ENCODE measurements at regions not wholly inside any gene's neighbourhood (a gene's known extent, or its start where the extent isn't known, plus 50 kb on each side); places are given as distances from the start of the nearest gene placed in this dataset.

GRCh38 chr5:3401635-3402034 lies 194.0 kb upstream of the IRX1 start:
- no peak overlapping the region for H3K23ac ChIP-seq (ENCODE audit: insufficient read length)
- H4K8ac ChIP-seq (ENCODE audit: extremely low read depth, insufficient read depth, low read length): no peak overlapping the region
- no peak overlapping the region for H4K5ac ChIP-seq (ENCODE audit: insufficient read length, low read depth, low read length)
- H2AFZ ChIP-seq (ENCODE audit: low read length): no peak overlapping the region
- no peak overlapping the region for H3K9ac ChIP-seq (replicated peaks in 1 of 4; ENCODE audit: extremely low read depth in 1 of 4, low read depth in 3 of 4, low read length in 3 of 4)
- no peaks in the 10 kb centered on the region for H4K20me1 ChIP-seq (replicated peaks in 1 of 2; ENCODE audit: control insufficient read depth in 1 of 2, insufficient read depth in 2 of 2, low read length in 2 of 2)
- peaks cover 0 to 2% (median 0%) of the 10 kb centered on the region in 4 experiments; a peak in 2 of 7 replicates for H3K4me1 ChIP-seq (replicated peaks in 1 of 4; ENCODE audit: control insufficient read depth in 3 of 4, insufficient read depth in 4 of 4, low read length in 3 of 4)
- no peak overlapping the region for H3K14ac ChIP-seq (ENCODE audit: insufficient read length)
- H3K27ac ChIP-seq (ENCODE audit: low read depth, low read length): no peak overlapping the region
- no peak overlapping the region for H2BK15ac ChIP-seq (ENCODE audit: low read length)
- no peak for FAIRE-seq
- H3K4me2 ChIP-seq (ENCODE audit: insufficient read depth in 1 of 2, low read depth in 2 of 2, low read length in 2 of 2): no peak overlapping the region
- ChIA-PET CTCF (ENCODE audit: partially characterized antibody) (interaction anchor here (0.7 kb wide), 1 partner anchor 888 kb away, joined by 5 read pairs; no protein-coding TSS in a partner anchor), POLR2A (ENCODE audit: partially characterized antibody) (no interaction called here)
- no peak overlapping the region for H2AK5ac ChIP-seq (ENCODE audit: low read depth, low read length)
- no peak overlapping the region for H4K91ac ChIP-seq (replicated peaks; ENCODE audit: insufficient read length, low read length)
- H3K23me2 ChIP-seq (ENCODE audit: low read depth, low read length): no peaks in the 10 kb centered on the region
- H3K79me1 ChIP-seq (ENCODE audit: low read depth, low read length): no peaks in the 10 kb centered on the region
- H3K36me3 ChIP-seq (ENCODE audit: control insufficient read depth in 2 of 4, insufficient read depth in 4 of 4, low read length in 3 of 4): no peaks in the 10 kb centered on the region
- no peak overlapping the region for H2BK120ac ChIP-seq (replicated peaks; ENCODE audit: low read depth, low read length)
- no peaks in the 10 kb centered on the region for H3K27me3 ChIP-seq (replicated peaks in 1 of 4; ENCODE audit: control insufficient read depth in 3 of 4, extremely low read depth in 1 of 4, insufficient read depth in 3 of 4, low read length in 3 of 4)
- H3K9me3 ChIP-seq (ENCODE audit: insufficient read depth in 2 of 2, low read depth in 1 of 2, low read length in 1 of 2): peaks cover 4% of the 10 kb centered on the region in 2 experiments; a peak in 2 of 4 replicates
- H2BK5ac ChIP-seq (ENCODE audit: low read depth, low read length): no peak overlapping the region
- no peak overlapping the region for H3K18ac ChIP-seq (ENCODE audit: extremely low read depth, low read length)
- H3K56ac ChIP-seq (replicated peaks; ENCODE audit: insufficient read length, low read depth, low read length): no peak overlapping the region
- H3K4me3 ChIP-seq (ENCODE audit: extremely low read depth in 1 of 4, insufficient read depth in 2 of 4, low read depth in 3 of 4, low read length in 4 of 4): no peak overlapping the region
- H2BK20ac ChIP-seq (ENCODE audit: low read length): no peak overlapping the region
- WGBS, 2 experiments (ENCODE audit: extremely low coverage in 1 of 2, insufficient coverage in 1 of 2, insufficient read length in 1 of 2, insufficient replicate concordance in 2 of 2, low coverage in 1 of 2, low lambda C conversion rate in 2 of 2, missing lambda C conversion rate in 1 of 2): 81% methylated on average over 8 of the region's 8 CpGs; no CpG with 5 or more reads in 1 of the 2 experiments
- H3K79me2 ChIP-seq (ENCODE audit: control insufficient read depth in 1 of 2, insufficient read depth in 2 of 2, low read length in 2 of 2): no peaks in the 10 kb centered on the region
- H3K4ac ChIP-seq (replicated peaks; ENCODE audit: insufficient read length, low read depth, low read length): no peak overlapping the region
- DNase-seq (ENCODE audit: low read depth in 1 of 2, low spot score in 2 of 2): no peak
- H2BK12ac ChIP-seq (ENCODE audit: low read depth, low read length): no peak overlapping the region
- no peak for TF ChIP-seq NANOG (IDR thresholded peaks at IDR 0.05; ENCODE audit: insufficient read depth, low read depth, low read length, poor library complexity, severe bottlenecking)
